Endothelial cell of umbilical vein (primary cell): ENCODE measurements at regions not wholly inside any gene's neighbourhood (a gene's known extent, or its start where the extent isn't known, plus 50 kb on each side); places are given as distances from the start of the nearest gene placed in this dataset.

Source experiments
- BruUV-seq: library from RNA; stranded (reverse); fragments of 400-500 nt; replicated peaks from 2 replicates; lab custom pipeline; 2021; lab: Mats Ljungman, UMichigan
- CTCF ChIA-PET: fragments of 300-600, 350-600 bp; sonication (Branson Sonifier 250); formaldehyde crosslinking; loops from one replicate; lab custom pipeline; 2021; ENCODE audit warnings: antibody characterized with exemption, inconsistent platforms; lab: Charles Lee
- POLR2A ChIA-PET: fragments of 300-600, 350-600 bp; sonication (Branson Sonifier 250); formaldehyde crosslinking; loops from one replicate; lab custom pipeline; 2021; ENCODE audit warnings: antibody characterized with exemption, inconsistent platforms; lab: Charles Lee
- DNase-seq: peaks from one replicate; pipeline ENCODE4 v3.0.0-alpha.2; 2011; ENCODE audit warnings: low read depth, low spot score
- FAIRE-seq: peaks from 2 replicates; lab custom pipeline; 2011; peaks lifted over from hg19 to GRCh38; lab: Jason Lieb, UNC
- H2AFZ ChIP-seq: 2 replicates; pipeline ENCODE4 v1.6.0; 2012; ENCODE audit warnings: low read depth, low read length, control low read depth, inconsistent platforms
- H3K27ac ChIP-seq: 2 replicates; pipeline ENCODE4 v1.5.1; 2011; ENCODE audit warnings: low read depth, mild to moderate bottlenecking, control low read depth, low read length, moderate library complexity; ENCODE audit not compliant: insufficient read depth
- H3K27me3 ChIP-seq, 2 experiments: 2 replicates each; pipeline versions ENCODE4 v1.6.0 to v1.6.1; 2011; ENCODE audit warnings: low read length in 2 of 2, mixed read lengths in 1 of 2; ENCODE audit not compliant: control insufficient read depth in 2 of 2, insufficient read depth in 2 of 2
- H3K36me3 ChIP-seq, 2 experiments: 2 replicates in 1 of 2; 3 replicates in 1 of 2; pipeline ENCODE4 v1.5.1; 2011; ENCODE audit warnings: low read length in 2 of 2, mild to moderate bottlenecking in 1 of 2, moderate library complexity in 1 of 2; ENCODE audit not compliant: control insufficient read depth in 2 of 2, insufficient read depth in 2 of 2; ENCODE audit errors: extremely low read depth in 1 of 2
- H3K4me1 ChIP-seq: 3 replicates; pipeline ENCODE4 v1.5.1; 2011; ENCODE audit warnings: mild to moderate bottlenecking, low read length; ENCODE audit not compliant: control insufficient read depth, insufficient read depth; ENCODE audit errors: extremely low read depth
- H3K4me2 ChIP-seq: 2 replicates; pipeline ENCODE4 v1.6.1; 2011; ENCODE audit warnings: low read length, control low read depth, mixed read lengths; ENCODE audit not compliant: insufficient read depth
- H3K4me3 ChIP-seq, 3 experiments: fragments of 200-600 bp in 1 of 3; sonication (generic), shearing (Covaris generic) in 1 of 3; replicated peaks in 1 of 3; 2 replicates each; pipeline ENCODE4 v1.5.1; 2011 to 2016; ENCODE audit warnings: control low read depth in 3 of 3, low read length in 3 of 3, mild to moderate bottlenecking in 2 of 3, inconsistent platforms in 1 of 3, low read depth in 1 of 3, moderate library complexity in 1 of 3; ENCODE audit not compliant: insufficient read depth in 1 of 3
- H3K79me2 ChIP-seq: 2 replicates; pipeline ENCODE4 v1.6.0; 2012; ENCODE audit warnings: low read length, inconsistent platforms; ENCODE audit not compliant: control insufficient read depth, insufficient read depth
- H3K9ac ChIP-seq: replicated peaks from 2 replicates; pipeline ENCODE3; 2011; ENCODE audit warnings: low read length, control low read depth; ENCODE audit not compliant: insufficient read depth; ENCODE audit errors: extremely low read depth
- H3K9me1 ChIP-seq: replicated peaks from 3 replicates; pipeline ENCODE4 v1.6.0; 2011; ENCODE audit warnings: mild to moderate bottlenecking, low read length; ENCODE audit not compliant: control insufficient read depth, insufficient read depth; ENCODE audit errors: extremely low read depth
- H3K9me3 ChIP-seq: replicated peaks from 2 replicates; pipeline ENCODE4 v1.5.1; 2012; ENCODE audit warnings: low read length, inconsistent platforms; ENCODE audit not compliant: control insufficient read depth, insufficient read depth
- H4K20me1 ChIP-seq: replicated peaks from 2 replicates; pipeline ENCODE3; 2011; ENCODE audit warnings: mild to moderate bottlenecking, low read length; ENCODE audit not compliant: control insufficient read depth, insufficient read depth; ENCODE audit errors: extremely low read depth
- CTCF ChIP-seq, 2 donors: IDR thresholded peaks; 1 replicate in 1 of 2; 2 replicates in 1 of 2; pipeline ENCODE4 v1.5.1; 2011; ENCODE audit warnings: low read length in 2 of 2, mild to moderate bottlenecking in 2 of 2, moderate library complexity in 2 of 2, control low read depth in 1 of 2, inconsistent platforms in 1 of 2, low read depth in 1 of 2; ENCODE audit not compliant: insufficient read depth in 1 of 2; ENCODE audit errors: extremely low read depth in 1 of 2
- EZH2 ChIP-seq: IDR thresholded peaks from 2 replicates; pipeline ENCODE4 v1.6.1; 2012; ENCODE audit warnings: borderline replicate concordance, low read depth, mild to moderate bottlenecking, moderate library complexity, low read length, inconsistent platforms; ENCODE audit not compliant: severe bottlenecking
- FOS ChIP-seq: IDR thresholded peaks from 2 replicates; pipeline ENCODE4 v1.6.1; 2011; ENCODE audit warnings: mild to moderate bottlenecking, low read length, moderate library complexity, borderline replicate concordance; ENCODE audit not compliant: insufficient read depth
- GATA2 ChIP-seq: IDR thresholded peaks from 2 replicates; pipeline ENCODE4 v1.7.0; 2011; ENCODE audit warnings: low read depth, mild to moderate bottlenecking, moderate library complexity, mixed read lengths, low read length; ENCODE audit not compliant: insufficient read length, insufficient read depth
- JUN ChIP-seq: IDR thresholded peaks from 2 replicates; pipeline ENCODE4 v1.6.1; 2011; ENCODE audit warnings: borderline replicate concordance, low read depth; ENCODE audit not compliant: insufficient read length, insufficient read depth
- MAX ChIP-seq: IDR thresholded peaks from 2 replicates; pipeline ENCODE4 v1.6.1; 2011; ENCODE audit not compliant: insufficient read depth, insufficient read length
- MYC ChIP-seq: IDR thresholded peaks from one replicate; pipeline ENCODE4 v1.6.1; 2011; ENCODE audit warnings: mild to moderate bottlenecking, low read depth, low read length
- POLR2A ChIP-seq: IDR thresholded peaks from 2 replicates; pipeline ENCODE4 v1.6.1; 2012; ENCODE audit warnings: low read depth, mild to moderate bottlenecking, control low read depth, low read length
- POLR2AphosphoS5 ChIP-seq: IDR thresholded peaks from 2 replicates; pipeline ENCODE4 v1.6.1; 2012; ENCODE audit warnings: low read depth, mild to moderate bottlenecking, control low read depth, low read length, moderate library complexity; ENCODE audit not compliant: insufficient read depth
- dilution Hi-C: fragments of 300-500 bp; cut with MboI; formaldehyde crosslinking; loops from one replicate; pipeline ENCODE4 v1.15.0; 2019; ENCODE audit warnings: low sequenced_read_pairs; ENCODE audit not compliant: extremely low pct_ligation_motif_present
- intact Hi-C: fragments of 100-400 bp; cut with micrococcal nuclease; formaldehyde crosslinking; loops from one replicate; pipeline ENCODE4 v1.10.0; 2022

GRCh38 chr4:175376287-175376977 is 435.6 kb downstream of the GPM6A start:
- BruUV-seq, result no TSS peak
- no peaks in the 10 kb centered on the region for H3K9me1 ChIP-seq
- H3K79me2 ChIP-seq, result no peaks in the 10 kb centered on the region
- dilution Hi-C loops (no loop called here), intact Hi-C loops (no loop called here)
- H3K27me3 ChIP-seq, result no peaks in the 10 kb centered on the region
- H2AFZ ChIP-seq, result no peak overlapping the region
- TF ChIP-seq POLR2A (no peak), CTCF (IDR thresholded peaks at IDR 0.05; ENCODE audit: extremely low read depth in 1 of 2, insufficient read depth in 1 of 2, low read depth in 1 of 2, low read length in 2 of 2) (no peak), JUN (no peak), GATA2 (no peak), FOS (no peak), POLR2AphosphoS5 (no peak), MAX (no peak), EZH2 (no peak), MYC (no peak)
- H3K4me1 ChIP-seq, result no peaks in the 10 kb centered on the region
- H3K9me3 ChIP-seq, result peaks cover 5% of the 10 kb centered on the region
- no peaks in the 10 kb centered on the region for H4K20me1 ChIP-seq
- no peak for DNase-seq
- no peak overlapping the region for H3K4me2 ChIP-seq
- FAIRE-seq, result no peak
- H3K27ac ChIP-seq, result no peak overlapping the region
- POLR2A ChIA-PET, result no interaction called here
- no peaks in the 10 kb centered on the region for H3K36me3 ChIP-seq
- CTCF ChIA-PET, result no interaction called here
- no peak overlapping the region for H3K9ac ChIP-seq
- no peak overlapping the region for H3K4me3 ChIP-seq
